Fibroblast of skin of right biceps (primary cell): ENCODE measurements at regions not wholly inside any gene's neighbourhood (a gene's known extent, or its start where the extent isn't known, plus 50 kb on each side); places are given as distances from the start of the nearest gene placed in this dataset.

ENCODE experiments used
- DNase-seq: peaks from one replicate; pipeline ENCODE4 v3.0.0-alpha.2; 2013

DNA sequence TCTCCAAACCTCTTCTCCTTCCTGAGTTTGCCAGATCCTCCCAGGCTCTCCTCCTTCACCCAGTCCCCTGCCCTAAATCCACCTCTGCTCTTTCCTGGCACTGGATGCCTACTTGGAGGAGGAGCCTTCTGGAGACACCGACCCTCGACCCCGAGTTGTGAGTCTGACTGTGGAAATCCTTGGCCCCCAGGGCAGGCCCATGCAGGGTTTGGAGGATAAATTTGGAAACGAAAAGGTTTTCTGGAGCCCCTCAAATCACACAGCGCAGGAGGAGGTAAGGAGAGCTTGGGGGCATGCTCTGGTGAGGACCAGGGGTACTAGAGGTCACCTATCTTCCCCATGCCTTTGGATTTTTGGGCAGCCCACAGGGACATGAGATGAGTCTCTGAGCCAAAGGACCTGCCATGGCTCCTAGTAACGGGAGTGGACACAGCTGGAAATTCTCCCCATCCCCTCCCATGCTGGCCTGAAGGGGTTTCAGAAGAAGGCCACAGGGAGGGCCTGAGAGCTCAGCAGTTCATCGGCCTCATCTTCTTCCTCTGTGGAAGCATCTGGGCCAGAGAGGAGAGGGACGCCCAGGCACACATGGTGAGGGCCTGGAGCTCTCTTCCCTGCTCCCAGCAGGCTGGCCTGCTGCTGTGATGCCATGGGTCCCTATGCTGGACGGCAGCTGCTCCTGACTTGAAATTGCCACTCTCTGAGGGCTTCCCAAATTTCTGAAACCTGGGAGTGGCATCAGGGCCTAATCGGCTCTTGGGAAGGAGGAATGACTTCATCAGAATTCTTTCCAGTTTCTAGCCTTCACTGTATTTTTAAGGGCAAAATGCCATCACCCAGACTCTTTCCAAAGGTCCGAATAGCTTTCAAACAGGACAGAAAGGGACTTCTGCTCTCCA lies 68.6 kb upstream of the ITGA11 start:
- DNase-seq = no peak

DNA sequence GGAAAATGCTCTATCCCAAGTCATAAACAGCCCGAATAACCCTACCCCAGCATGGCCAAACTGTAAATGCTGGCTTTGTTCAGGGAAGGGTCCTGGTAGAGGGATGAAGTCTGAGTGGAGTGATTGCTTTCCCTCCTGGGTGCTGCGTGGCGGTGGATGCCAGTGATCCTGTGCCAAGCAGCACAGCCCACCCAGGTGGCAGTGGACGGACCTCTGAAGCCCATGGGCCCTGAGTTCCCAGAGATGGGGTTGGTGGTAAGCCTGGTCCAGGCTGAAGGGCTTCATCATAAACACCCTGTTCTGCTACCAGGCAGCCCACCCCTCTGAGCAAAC lies 69.3 kb upstream of the ITGA11 start:
- no peak for DNase-seq

DNA sequence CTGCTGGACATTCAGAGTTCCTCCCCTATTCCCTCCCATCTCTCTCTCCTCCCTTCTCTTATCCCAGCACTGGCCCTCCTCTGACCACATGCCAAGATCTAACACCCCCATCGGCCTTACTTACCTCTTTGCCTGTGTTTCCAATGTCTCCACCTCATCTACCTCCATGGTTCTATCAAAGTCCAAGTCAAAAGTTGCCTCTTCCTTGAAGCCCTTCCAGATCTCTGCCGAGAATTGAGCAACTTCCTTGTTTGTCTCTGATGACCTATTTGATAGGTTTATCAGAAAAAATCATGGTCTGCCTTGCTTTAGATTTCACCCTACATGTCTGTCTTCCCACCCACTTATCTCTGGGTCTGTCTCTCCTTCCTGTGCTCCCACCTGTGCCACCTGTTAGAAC lies 69.7 kb upstream of the ITGA11 start:
- no peak for DNase-seq

DNA sequence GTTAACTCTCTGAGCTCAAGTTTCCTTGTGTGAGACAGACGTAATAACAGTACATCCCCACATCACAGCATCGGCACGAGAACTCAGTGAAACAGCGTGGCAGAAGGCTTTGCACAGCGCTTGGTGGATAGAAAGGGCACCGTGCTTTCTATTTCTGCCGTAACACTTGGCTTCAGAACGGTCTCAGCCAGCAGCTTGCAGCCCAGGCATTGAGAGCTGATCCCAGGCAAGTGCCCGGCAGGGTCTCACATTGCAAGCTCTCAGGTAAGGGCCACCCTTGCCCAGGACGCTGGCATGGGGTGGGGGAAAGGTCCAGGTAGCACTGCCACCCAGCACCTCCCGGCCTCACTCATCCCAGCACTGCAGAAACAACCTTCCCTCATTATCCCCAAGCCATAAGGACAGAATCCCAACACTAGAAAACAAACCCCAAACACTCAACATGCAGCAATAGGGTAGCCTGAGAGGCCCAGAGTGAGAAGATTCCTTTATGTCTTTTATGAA lies 70.5 kb upstream of the ITGA11 start:
- DNase-seq = no peak

DNA sequence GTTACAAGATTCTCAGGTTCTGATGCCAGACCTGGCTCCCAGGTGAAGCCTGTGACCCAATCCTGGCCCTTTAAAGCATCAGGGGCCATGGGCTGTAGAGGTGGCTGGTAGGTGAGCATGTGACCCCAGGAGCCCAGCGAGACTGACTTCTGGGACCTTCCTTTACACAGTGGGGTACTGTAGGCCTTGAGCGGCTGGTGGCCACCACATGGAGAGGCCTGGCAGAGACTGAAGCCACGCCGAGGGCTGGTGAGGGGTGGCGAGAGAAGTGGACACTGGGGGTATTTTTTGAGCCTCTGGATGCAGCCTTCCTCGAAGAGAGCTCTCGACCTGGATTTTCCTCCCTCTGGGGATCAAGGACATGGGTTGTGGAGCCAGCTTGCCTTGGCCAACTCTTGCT lies 71.2 kb upstream of the ITGA11 start:
- DNase-seq = no peak

DNA sequence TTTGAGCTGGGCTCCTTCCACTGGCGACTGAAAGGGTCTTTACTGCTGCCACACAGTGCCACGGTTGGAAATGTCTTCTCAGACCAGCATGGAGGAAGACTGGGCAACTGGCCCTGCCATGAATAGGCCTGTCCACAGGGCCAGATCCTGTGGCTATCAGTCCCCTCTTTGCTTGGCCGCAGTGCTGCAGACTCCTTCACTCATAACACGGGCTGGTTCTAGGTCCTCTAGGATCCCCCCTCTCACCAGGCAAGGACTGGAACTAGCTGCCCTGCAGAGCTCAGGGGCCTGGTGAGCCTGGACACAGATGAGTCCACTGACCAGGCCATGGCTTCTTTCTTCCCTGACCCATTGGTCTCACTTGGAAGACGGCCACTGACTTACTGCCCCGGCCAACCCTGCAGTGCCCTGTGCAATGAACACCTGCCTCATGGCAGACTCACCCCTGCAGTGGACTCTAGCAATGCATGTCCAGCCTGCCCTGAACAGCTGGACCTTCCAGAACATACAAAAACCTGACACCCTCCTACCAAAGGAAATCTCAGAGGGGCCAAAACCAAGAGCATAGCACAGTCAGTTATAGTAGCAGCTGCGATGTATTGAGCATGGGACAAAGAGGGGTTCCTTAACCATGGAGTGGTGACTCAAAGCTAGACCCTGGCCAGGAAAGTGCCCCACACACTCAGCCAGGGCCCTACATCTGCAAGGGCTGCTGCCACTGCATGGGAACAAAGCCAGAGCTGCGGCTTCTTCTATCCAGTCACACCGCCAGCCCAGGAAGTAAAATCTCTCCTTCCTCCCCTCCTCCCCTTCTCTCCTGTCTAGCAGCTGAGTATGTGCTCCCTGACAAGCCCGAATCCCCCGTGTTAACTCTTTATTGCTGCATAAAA lies 72.1 kb upstream of the ITGA11 start:
- DNase-seq = peak; percentile 81

DNA sequence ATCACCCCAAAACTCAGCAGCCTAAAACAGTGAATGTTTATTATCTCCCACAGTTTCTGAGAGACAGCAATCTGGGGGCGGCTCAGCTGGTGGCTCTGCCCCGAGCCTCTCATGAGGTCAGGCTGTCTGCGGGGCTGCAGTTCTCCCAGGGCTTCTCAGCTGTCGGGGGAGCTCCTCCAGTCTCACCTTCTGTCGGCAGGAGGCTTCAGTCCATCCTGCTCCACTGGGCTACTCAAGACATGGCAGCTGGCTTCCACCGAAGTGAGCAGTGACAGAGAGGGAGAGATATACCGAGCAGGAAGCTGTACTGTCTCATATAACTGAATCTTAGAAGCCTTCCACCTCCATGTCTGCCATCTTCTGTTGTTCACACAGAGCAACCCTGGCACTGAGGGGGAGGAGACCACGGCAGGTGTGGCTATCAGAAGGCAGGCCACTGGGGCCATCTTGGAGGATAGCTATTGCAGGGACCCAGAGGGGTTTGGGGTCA lies 72.8 kb upstream of the ITGA11 start:
- peak; percentile 31 for DNase-seq

DNA sequence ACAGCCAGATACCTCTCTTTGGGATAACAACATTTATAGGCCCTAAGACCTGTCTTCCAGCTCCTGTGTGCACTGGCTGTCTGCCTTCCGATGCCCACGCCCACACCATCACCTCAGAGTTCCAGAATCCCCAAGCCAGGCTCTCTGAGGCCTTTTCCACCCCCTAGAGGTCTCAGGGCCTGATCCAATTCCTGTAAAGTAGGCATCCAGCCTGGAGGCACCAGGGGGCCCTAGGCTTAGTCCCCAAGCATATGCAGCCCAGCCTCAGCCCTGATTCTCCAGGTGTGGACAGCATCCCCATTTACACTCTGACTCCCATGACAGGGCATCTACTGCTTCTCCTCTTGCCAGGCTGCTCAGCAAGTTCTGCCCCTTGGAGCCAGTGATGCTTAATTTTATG lies 72.7 kb upstream of the CORO2B start:
- DNase-seq = no peak

DNA sequence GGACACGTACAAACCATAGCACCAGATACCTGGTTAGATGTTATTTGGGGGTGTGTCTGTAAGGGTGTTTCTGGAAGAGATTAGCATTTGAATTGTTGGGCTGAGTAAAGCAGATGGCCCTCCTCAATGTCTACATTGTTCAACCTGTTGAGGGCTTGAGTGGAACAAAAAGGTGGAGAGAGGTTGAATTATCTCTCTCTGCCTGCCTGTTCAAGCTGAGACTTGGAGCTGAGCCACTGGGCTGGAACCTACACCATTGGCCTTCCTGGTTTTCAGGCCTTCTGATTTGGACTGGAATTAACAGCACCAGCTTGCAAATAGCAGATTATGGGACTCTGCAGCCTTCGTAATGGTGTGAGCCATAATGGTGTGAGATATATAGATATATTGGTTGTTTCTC lies 71.3 kb upstream of the CORO2B start:
- no peak for DNase-seq

DNA sequence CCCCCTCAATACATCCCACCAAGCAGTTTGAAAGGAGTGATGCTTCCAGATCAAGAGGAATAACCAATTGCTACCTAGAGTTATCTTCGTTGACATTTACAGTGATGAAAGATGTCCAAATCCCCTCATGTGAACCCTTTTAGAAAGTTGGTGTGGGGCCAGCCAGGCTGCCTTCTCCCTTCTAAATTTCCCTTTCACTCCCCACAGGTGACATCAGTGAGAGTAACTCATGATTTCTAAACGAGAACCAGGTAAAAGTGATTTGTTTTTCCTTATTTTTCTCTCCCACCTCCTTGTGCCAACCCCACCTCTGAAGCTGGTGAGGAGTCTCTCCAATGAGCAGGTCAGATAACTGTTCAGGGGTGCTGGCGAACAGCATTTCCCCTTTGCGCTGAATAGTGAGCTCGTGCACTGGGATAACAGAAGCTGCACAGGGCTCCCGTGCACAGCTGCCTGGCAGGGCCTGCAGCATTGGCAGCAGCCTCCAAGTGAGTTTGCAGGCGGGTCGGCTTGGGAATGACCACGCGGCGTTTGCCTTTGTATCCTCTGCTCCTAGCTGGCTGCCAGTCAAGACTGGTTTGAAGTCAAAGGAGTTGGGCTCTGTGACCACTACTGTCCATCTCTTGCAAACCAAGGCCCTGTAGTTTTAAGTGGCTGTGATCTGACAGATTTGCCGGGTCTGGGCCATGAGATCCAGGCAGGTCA lies 70.2 kb upstream of the CORO2B start:
- DNase-seq = no peak

DNA sequence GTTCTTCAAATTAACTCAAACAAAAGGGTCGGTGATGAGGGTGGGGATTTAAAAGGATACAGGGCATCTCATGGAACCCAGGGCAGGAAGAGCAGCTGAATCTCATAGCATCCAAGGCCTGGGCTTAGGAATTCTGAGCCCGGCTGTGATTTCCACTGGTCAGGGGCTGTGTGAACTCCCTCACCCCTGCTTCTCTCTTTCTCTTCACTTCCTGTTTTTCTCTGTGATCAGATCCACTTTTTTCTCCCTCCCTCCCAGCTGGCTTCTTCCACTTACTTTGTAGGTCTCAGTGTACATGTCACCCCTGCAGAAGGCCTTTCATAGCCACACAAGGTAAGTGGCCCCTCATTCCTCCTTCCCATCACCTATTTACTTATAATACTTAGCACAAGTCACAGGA lies 68.2 kb upstream of the CORO2B start:
- DNase-seq = no peak

DNA sequence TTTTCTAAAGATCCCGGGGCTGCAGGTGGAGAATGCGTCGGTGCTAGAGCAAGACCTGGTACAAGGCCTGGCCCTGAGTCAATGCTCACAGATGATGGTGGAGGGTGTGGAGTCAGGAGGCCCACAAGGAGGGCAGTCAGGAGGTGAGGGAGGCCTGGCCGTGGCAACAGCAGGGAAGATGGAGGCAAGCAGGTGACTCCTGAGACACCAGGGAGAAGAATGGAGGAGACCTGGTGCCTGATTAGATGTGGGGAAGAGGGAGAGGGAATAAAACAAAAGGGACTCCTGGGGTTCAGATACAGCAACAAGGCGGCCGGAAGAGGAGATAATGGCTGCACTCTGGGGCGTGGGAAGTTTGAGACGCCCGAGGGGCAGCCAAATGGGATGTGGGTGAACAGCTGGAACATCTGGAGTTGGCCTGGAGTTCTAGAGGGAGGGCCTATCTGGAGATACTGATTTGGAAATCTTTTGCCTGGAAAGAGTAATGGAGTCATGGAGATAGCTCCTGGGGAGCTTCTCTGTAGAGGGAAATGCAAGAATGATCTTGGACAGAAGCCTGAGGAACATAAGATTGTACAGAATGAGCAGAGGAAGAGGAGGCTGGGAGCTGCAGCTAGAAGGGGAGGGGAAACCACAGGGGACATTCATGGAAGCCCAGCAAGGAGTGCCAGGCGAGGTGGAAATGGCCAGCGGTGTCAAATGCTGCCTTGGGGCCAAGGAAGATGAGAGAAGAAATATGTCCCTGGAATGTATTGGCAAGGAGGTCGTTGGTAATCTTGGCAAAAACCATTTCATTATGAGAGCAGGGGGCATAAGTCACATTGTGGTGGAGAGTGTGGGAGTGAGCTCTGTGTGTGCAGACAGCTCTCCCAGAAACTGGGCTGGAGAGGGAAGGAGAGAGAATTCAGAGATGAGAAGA lies 67.5 kb upstream of the CORO2B start:
- DNase-seq = peak; percentile 82

DNA sequence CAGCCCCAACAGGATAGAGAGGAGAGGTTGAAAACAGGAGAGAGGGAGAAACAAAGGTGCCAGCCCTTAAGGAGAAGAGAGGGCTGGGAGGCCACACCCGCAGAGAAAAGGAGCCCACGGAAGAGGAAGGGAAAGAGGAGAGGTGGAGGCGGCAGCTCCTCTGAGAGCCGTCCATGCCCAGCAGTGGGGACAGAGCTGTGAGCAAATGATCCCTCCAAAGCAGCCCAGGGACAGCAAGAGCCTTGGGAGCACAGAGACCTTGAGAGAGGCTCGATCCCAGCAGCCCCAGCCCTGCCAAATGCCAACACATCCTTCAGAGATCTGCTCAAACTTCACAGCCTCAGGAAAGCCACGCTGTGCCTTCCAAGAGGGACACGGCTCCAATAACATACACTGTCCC lies 66.7 kb upstream of the CORO2B start:
- DNase-seq = no peak

DNA sequence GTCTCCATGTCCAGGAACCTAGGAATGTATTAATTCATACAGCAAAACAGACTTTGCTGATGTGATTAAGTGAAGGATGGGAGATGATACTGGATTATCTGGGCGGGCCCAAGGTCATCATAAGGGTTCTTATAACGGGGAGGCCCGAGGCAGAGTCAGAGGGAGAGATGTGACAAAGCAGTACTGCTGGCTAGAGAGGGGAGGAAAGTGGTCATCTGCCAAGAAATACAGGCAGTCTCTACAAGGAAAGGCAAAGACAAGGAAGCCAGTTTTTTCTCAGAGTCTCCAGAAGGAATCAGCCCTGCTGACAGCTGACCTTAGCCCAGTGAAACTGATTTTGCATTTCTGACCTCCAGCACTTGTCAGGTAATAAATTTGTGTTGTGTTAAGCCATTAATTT lies 66.2 kb upstream of the CORO2B start:
- DNase-seq = no peak

DNA sequence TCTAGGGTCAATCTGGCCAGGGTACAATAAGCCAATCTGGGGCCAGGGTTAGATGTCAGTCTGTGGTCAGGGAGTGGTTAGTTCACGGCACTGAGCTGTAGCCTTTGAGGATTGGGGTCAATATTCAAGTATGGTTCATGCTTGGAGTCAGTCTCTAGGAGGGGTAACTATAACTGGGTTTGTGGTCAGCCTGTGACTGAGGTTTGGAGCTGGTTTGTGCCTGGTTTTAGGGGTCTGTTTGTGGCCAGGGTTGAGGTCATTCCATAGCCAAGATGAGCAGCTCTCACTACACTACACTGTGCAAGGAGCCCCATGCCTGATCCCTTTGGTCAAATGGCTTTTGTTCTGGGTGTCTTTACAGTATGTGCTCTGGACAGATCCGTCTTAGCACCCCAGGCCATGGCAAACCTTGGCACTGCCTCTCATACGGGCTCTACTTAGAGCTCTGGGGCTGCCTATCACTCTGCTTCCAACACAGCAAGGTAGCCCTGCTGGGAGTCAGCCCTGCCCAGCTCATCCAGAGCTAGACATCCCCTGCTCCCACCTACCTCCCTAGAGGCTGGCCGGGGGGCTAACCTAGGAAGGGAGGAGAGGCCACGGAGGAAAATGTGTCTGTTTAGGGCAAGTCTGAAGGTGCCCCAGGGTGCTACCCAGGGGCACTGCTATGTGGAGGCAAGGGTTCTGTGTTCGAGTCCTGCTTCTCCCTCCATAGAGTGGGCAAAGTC lies 63.3 kb upstream of the CORO2B start:
- DNase-seq = no peak

DNA sequence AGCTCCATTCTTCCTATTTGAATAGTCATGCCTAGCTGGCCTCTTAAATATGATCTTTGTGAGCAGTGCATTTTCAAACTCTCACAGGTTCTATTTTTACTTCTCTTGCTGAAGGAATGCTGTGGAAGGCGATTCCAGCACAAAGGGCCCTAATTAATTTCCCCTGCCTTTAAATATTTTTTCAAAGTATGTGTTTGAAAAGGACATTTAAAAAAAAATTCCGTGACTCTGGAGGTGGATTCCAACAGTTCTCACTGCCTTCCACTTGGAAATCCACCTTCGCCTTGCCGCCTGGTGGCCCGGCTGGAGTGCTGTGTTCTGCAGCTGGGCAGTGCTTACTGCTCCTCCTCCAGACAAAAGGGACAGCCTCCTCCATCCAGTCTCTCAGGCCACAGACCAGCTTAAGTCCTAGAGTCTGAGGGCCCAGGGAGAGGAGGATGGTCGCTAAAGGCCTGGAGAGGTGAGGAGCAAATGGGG lies 61.5 kb upstream of the CORO2B start:
- peak; percentile 72 for DNase-seq

DNA sequence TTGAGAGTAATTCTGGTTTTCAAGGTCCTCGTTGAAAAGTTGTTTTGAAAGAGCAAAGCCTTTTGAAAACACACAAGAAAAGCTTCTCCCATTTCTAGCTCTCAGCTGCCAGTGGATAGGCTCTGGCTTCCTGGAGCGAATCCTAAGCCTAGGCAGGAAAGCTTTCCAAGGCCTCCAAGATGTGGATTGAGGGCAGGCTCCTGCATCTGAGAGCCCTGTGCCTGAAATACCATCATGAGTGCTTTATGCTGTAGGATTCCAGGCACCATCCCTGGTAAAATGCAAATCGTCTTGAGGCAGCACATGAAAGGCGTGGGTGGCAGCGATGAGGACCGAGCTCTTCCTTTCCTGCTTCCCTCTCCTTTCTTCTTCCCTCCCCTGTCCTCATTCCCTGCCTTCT lies 60.7 kb upstream of the CORO2B start:
- peak; percentile 34 for DNase-seq

DNA sequence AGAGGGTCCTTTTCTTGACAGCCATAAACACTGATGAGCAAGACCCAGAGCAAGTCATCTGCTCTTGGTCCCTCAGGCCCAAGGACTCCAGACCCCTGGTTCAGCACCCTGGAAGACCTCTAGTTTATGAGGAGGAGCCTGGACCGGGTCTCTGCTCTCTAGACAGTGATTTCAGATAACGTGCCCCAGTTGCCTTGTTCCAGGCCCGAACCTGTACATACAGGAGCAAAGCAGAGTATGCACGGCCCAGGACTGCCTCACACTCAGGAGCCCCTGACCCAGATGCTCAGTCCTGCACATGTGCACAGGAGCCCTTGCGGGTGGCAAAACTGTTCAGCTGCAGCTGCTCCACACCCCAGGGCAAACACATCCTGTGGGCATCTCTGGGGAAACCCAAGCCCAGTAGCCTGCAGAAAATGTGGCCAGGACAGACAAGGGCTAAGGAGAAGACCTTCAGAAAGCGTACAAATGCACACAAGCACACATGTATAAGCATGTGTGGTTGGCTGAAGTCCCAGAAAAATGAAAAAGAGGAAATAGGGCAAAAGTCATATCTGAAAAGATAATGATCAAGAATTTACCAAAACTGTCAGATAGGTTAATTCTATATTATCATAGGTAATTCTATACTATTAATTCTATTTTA lies 59.9 kb upstream of the CORO2B start:
- no peak for DNase-seq

DNA sequence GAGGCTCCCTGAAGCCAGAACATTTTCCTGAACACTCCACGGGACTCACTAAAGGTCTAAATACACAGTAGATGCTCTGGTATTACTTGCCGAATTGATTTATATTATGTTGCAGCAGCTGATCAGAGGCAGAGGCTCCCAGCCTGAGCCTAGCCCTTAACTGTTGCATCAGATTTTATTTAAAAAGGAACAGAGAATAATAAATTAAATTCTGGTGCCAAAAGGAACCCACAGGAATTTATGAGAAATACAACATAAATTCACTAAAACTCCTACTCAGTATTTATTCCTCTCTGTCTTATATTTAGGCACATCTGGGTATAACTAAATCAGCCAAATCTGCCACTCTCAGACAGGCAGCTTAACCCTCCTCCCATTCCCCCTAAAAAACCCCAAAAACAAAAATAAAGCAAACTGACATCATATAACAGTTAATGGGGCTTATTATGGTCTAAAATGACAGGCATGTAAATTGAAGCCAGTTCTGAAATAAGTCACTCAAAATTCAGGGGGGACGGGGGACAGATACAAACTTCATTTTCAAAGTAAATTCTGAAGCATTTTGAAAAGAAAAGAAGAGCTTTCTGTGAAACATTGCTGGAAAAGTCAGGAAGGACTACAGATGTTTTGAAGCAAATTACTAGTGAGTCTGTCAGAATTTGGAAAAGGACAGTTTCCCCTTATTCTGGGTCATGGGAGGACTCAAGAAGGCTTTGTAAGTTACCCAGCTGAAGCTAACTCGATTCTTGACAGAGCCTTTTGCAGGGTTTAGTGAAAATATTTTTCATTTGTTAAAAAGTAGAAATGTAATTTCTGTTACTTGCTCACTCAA lies 53.8 kb upstream of the CORO2B start:
- DNase-seq = peak; percentile 94

DNA sequence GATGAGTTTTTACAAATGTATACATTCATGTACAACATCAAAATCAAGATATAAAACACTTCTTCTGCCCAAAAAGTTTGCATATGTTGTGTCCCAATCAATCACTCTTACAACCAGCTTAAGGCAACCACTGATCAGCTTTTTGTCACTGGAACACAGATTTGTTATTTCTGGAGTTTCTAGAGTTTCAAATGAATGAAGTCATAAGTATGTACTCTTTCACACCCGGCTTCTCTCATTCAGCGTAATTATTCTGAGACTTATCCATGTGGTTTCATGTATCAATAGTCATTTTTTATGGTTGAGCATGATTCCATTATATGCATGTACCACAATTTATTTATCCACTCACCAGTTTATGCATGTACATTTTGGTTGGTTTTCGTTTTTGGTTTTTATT lies 53.0 kb upstream of the CORO2B start:
- peak; percentile 59 for DNase-seq
